ENCODE measurements at regions not wholly inside any gene's neighbourhood (a gene's known extent, or its start where the extent isn't known, plus 50 kb on each side); places are given as distances from the start of the nearest gene placed in this dataset.

- Histone ChIP-seq H3K27ac (replicated peaks) (no peak overlapping the region), H3K4me3 (replicated peaks; ENCODE audit: insufficient read depth, low read length) (no peak overlapping the region), H3K27me3 (ENCODE audit: insufficient read depth, poor library complexity, severe bottlenecking) (no peaks in the 10 kb centered on the region)
- DNase-seq (ENCODE audit: low read depth in 1 of 2, low spot score in 1 of 2), result no peak
- no peak for TF ChIP-seq GABPA (IDR thresholded peaks at IDR 0.05; ENCODE audit: low read depth)
- no peak for TF ChIP-seq CTCF (IDR thresholded peaks at IDR 0.05; ENCODE audit: insufficient read depth, low read length)
- no peak for TF ChIP-seq REST (IDR thresholded peaks at IDR 0.05; ENCODE audit: insufficient replicate concordance, low read depth)
- no peak for TF ChIP-seq SPI1 (IDR thresholded peaks at IDR 0.05; ENCODE audit: borderline replicate concordance, low read depth)
- TF ChIP-seq POLR2AphosphoS5 (IDR thresholded peaks at IDR 0.05; ENCODE audit: low read depth), result no peak
Observed at GRCh38 chr3:152547153-152547552, 278.4 kb downstream of the MBNL1 start.

DNA sequence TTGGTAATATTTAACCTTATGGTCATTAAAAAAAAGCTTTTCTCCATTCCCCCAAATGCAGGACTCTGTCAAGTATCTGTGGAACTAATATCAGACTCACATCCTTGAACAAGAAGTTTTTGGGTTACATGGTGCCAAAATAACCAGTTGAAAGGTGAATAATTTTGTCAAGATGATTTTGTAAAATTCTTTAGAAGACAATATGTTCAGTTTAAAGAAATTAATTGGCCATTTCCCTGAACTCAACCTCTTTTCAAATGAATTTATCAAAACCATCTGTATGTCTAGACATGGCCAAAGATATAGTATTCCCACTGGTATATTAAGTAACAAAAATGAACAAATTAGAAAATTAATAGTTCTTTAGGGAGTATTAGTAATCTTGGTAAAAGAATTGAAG is 280.5 kb downstream of the MBNL1 start:
- H3K27ac ChIP-seq (replicated peaks), result no peak overlapping the region
- H3K4me3 ChIP-seq (replicated peaks; ENCODE audit: insufficient read depth, low read length), result no peak overlapping the region
- no peak for DNase-seq (ENCODE audit: low read depth in 1 of 2, low spot score in 1 of 2)
- H3K27me3 ChIP-seq (ENCODE audit: insufficient read depth, poor library complexity, severe bottlenecking), result no peaks in the 10 kb centered on the region
- TF ChIP-seq SPI1 (IDR thresholded peaks at IDR 0.05; ENCODE audit: borderline replicate concordance, low read depth), result no peak
- no peak for TF ChIP-seq POLR2AphosphoS5 (IDR thresholded peaks at IDR 0.05; ENCODE audit: low read depth)
- no peak for TF ChIP-seq GABPA (IDR thresholded peaks at IDR 0.05; ENCODE audit: low read depth)
- TF ChIP-seq REST (IDR thresholded peaks at IDR 0.05; ENCODE audit: insufficient replicate concordance, low read depth), result no peak
- TF ChIP-seq CTCF (IDR thresholded peaks at IDR 0.05; ENCODE audit: insufficient read depth, low read length), result no peak

DNA sequence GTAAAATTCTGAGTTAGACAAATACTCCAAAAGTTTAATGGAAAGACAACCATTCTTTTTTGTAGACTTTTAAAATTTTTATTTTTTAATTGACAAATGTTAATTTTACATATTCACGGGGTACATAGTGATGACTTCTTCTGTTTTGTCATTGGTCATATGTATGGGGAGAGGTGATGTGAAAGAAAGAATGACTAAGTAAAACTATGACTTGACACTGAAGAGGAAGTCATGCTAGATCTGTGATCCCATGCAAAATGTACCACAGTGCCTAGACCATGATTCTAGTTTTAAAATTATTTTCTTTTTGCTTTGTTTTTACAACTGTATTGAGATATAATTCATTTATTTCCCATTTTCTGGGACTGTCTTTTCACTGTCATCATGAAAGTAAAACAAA is 281.6 kb downstream of the MBNL1 start:
- Histone ChIP-seq H3K4me3 (replicated peaks; ENCODE audit: insufficient read depth, low read length) (no peak overlapping the region), H3K27ac (replicated peaks) (no peak overlapping the region), H3K27me3 (ENCODE audit: insufficient read depth, poor library complexity, severe bottlenecking) (no peaks in the 10 kb centered on the region)
- TF ChIP-seq CTCF (IDR thresholded peaks at IDR 0.05; ENCODE audit: insufficient read depth, low read length) (no peak), SPI1 (IDR thresholded peaks at IDR 0.05; ENCODE audit: borderline replicate concordance, low read depth) (peak; percentile 40; the same call in 1 of the 2 replicates)
- no peak for DNase-seq (ENCODE audit: low read depth in 1 of 2, low spot score in 1 of 2)

- Histone ChIP-seq H3K4me3 (replicated peaks; ENCODE audit: insufficient read depth, low read length) (no peak overlapping the region), H3K27me3 (ENCODE audit: insufficient read depth, poor library complexity, severe bottlenecking) (no peaks in the 10 kb centered on the region), H3K27ac (replicated peaks) (no peak overlapping the region)
- no peak for TF ChIP-seq SPI1 (IDR thresholded peaks at IDR 0.05; ENCODE audit: borderline replicate concordance, low read depth)
- no peak for TF ChIP-seq CTCF (IDR thresholded peaks at IDR 0.05; ENCODE audit: insufficient read depth, low read length)
- no peak for TF ChIP-seq REST (IDR thresholded peaks at IDR 0.05; ENCODE audit: insufficient replicate concordance, low read depth)
- TF ChIP-seq GABPA (IDR thresholded peaks at IDR 0.05; ENCODE audit: low read depth), result no peak
- no peak for TF ChIP-seq POLR2AphosphoS5 (IDR thresholded peaks at IDR 0.05; ENCODE audit: low read depth)
- no peak for DNase-seq (ENCODE audit: low read depth in 1 of 2, low spot score in 1 of 2)
Observed at GRCh38 chr3:152554980-152555379, 280.0 kb upstream of the P2RY1 start.
